ENCODE measurements at regions not wholly inside any gene's neighbourhood (a gene's known extent, or its start where the extent isn't known, plus 50 kb on each side); places are given as distances from the start of the nearest gene placed in this dataset.

DNA sequence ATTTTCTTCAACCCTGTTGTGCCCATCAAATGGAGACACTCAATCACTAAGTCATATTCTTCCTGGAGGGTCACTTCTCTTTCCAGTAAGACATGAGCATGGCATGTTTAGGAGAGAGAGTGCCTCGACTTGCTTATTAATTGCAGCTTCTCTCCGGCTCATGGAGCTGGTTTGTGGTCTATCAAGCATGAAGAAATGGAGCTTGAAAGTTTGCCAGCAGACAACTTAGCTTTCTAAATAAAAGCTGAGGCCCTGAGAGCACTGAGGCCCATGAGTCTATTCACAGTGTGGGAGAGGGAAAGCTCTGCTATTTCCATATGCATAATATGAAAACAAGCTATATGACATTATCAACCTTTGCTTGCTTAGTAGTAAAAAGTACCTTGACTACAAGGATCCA, 378.5 kb downstream of the FGF9 start:
- Histone ChIP-seq H4K20me1 (ENCODE audit: insufficient read depth) (no peaks in the 10 kb centered on the region), H3K4me1 (ENCODE audit: control insufficient read depth in 1 of 2, insufficient read depth in 2 of 2, low read depth in 1 of 2, low read length in 1 of 2) (no peaks in the 10 kb centered on the region), H3K79me2 (ENCODE audit: insufficient read depth) (no peaks in the 10 kb centered on the region), H3K9ac (no peak overlapping the region), H3K27me3 (ENCODE audit: insufficient read depth) (no peaks in the 10 kb centered on the region), H3K36me3 (replicated peaks in 1 of 2; ENCODE audit: control insufficient read depth in 1 of 2, insufficient read depth in 2 of 2, low read length in 1 of 2) (no peaks in the 10 kb centered on the region), H3K27ac (ENCODE audit: low read depth in 2 of 2, low read length in 1 of 2) (no peak overlapping the region), H3F3A (replicated peaks; ENCODE audit: insufficient read depth) (no peaks in the 10 kb centered on the region), H2AFZ (ENCODE audit: low read depth) (no peak overlapping the region), H3K4me3 (ENCODE audit: low read depth in 2 of 2, low read length in 1 of 2) (no peak overlapping the region), H3K9me2 (no peaks in the 10 kb centered on the region), H3K9me3 (no peaks in the 10 kb centered on the region), H3K4me2 (no peak overlapping the region)
- WGBS (ENCODE audit: low lambda C conversion rate): 0% methylated on average over 2 of the region's 2 CpGs
- DNase-seq: no peak
- TF ChIP-seq GABPA (IDR thresholded peaks at IDR 0.05; ENCODE audit: low read depth) (no peak), MEF2A (IDR thresholded peaks at IDR 0.05; ENCODE audit: borderline replicate concordance, low read depth) (no peak), TEAD4 (IDR thresholded peaks at IDR 0.05; ENCODE audit: borderline replicate concordance, insufficient read depth) (no peak), SIN3A (IDR thresholded peaks at IDR 0.05; ENCODE audit: borderline replicate concordance, low read depth, low read length) (no peak)
- POLR2A ChIA-PET: no interaction called here
- CTCF ChIA-PET: interaction anchor here (0.7 to 0.9 kb wide), 2 partner anchors 8 to 607 kb away, joined by 3 read pairs; no protein-coding TSS in a partner anchor

GRCh38 chr13:22050951-22051563, 380.2 kb downstream of the FGF9 start:
- H3K9me2 ChIP-seq: no peaks in the 10 kb centered on the region
- CTCF ChIA-PET: no interaction called here
- H3K9ac ChIP-seq: no peak overlapping the region

More at GRCh38 chr13:22050951-22051563, 380.2 kb downstream of the FGF9 start:
- no peaks in the 10 kb centered on the region for H3K4me1 ChIP-seq (ENCODE audit: control insufficient read depth in 1 of 2, insufficient read depth in 2 of 2, low read depth in 1 of 2, low read length in 1 of 2)
- H3K27ac ChIP-seq (ENCODE audit: low read depth in 2 of 2, low read length in 1 of 2): no peak overlapping the region
- H3K9me3 ChIP-seq: no peaks in the 10 kb centered on the region
- TF ChIP-seq FOXM1 (IDR thresholded peaks at IDR 0.05; ENCODE audit: low read depth) (no peak), TAF1 (IDR thresholded peaks at IDR 0.05; ENCODE audit: borderline replicate concordance, low read depth, low read length) (no peak), RXRA (IDR thresholded peaks at IDR 0.05; ENCODE audit: borderline replicate concordance, low read depth) (no peak), USF2 (IDR thresholded peaks at IDR 0.05; ENCODE audit: borderline replicate concordance, low read depth, low read length) (no peak), RAD21 (IDR thresholded peaks at IDR 0.05; ENCODE audit: low read length) (no peak), TCF12 (IDR thresholded peaks at IDR 0.05) (no peak), TEAD4 (IDR thresholded peaks at IDR 0.05; ENCODE audit: borderline replicate concordance, insufficient read depth) (no peak), SMC3 (IDR thresholded peaks at IDR 0.05; ENCODE audit: low read depth, low read length) (no peak), NRF1 (IDR thresholded peaks at IDR 0.05; ENCODE audit: low read depth, low read length) (no peak), EZH2phosphoT487 (IDR thresholded peaks at IDR 0.05; ENCODE audit: borderline replicate concordance, low read depth) (no peak), MEF2A (IDR thresholded peaks at IDR 0.05; ENCODE audit: borderline replicate concordance, low read depth) (no peak), MAX (IDR thresholded peaks at IDR 0.05; ENCODE audit: low read depth) (no peak)
- TF ChIP-seq, protein P1, sequence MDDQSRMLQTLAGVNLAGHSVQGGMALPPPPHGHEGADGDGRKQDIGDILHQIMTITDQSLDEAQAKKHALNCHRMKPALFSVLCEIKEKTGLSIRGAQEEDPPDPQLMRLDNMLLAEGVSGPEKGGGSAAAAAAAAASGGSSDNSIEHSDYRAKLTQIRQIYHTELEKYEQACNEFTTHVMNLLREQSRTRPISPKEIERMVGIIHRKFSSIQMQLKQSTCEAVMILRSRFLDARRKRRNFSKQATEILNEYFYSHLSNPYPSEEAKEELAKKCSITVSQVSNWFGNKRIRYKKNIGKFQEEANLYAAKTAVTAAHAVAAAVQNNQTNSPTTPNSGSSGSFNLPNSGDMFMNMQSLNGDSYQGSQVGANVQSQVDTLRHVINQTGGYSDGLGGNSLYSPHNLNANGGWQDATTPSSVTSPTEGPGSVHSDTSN (IDR thresholded peaks at IDR 0.05): no peak
- TF ChIP-seq, protein P2, sequence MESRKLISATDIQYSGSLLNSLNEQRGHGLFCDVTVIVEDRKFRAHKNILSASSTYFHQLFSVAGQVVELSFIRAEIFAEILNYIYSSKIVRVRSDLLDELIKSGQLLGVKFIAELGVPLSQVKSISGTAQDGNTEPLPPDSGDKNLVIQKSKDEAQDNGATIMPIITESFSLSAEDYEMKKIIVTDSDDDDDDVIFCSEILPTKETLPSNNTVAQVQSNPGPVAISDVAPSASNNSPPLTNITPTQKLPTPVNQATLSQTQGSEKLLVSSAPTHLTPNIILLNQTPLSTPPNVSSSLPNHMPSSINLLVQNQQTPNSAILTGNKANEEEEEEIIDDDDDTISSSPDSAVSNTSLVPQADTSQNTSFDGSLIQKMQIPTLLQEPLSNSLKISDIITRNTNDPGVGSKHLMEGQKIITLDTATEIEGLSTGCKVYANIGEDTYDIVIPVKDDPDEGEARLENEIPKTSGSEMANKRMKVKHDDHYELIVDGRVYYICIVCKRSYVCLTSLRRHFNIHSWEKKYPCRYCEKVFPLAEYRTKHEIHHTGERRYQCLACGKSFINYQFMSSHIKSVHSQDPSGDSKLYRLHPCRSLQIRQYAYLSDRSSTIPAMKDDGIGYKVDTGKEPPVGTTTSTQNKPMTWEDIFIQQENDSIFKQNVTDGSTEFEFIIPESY (IDR thresholded peaks at IDR 0.05; ENCODE audit: borderline replicate concordance, low read depth): no peak
- H3K79me2 ChIP-seq (ENCODE audit: insufficient read depth): no peaks in the 10 kb centered on the region
- no peak overlapping the region for H2AFZ ChIP-seq (ENCODE audit: low read depth)
- H3K4me3 ChIP-seq (ENCODE audit: low read depth in 2 of 2, low read length in 1 of 2): no peak overlapping the region
- no peaks in the 10 kb centered on the region for H3K36me3 ChIP-seq (replicated peaks in 1 of 2; ENCODE audit: control insufficient read depth in 1 of 2, insufficient read depth in 2 of 2, low read length in 1 of 2)
- no peaks in the 10 kb centered on the region for H3F3A ChIP-seq (replicated peaks; ENCODE audit: insufficient read depth)
- no peaks in the 10 kb centered on the region for H4K20me1 ChIP-seq (ENCODE audit: insufficient read depth)
- H3K27me3 ChIP-seq (ENCODE audit: insufficient read depth): no peaks in the 10 kb centered on the region
- no peak for DNase-seq
- no peak overlapping the region for H3K4me2 ChIP-seq
- WGBS (ENCODE audit: low lambda C conversion rate): 20% methylated on average over 6 of the region's 6 CpGs
- POLR2A ChIA-PET: no interaction called here

Measured in SK-N-SH (cell line).